SK-N-SH treated with all-trans-retinoic acid at 6 μM for 48 hours (cell line): ENCODE measurements at regions not wholly inside any gene's neighbourhood (a gene's known extent, or its start where the extent isn't known, plus 50 kb on each side); places are given as distances from the start of the nearest gene placed in this dataset.

ENCODE experiments used
- ATAC-seq: fragments of 200-7000 bp; cut with Tn5 transposase; 3 replicates; pipeline ENCODE4 v1.9.1; 2020; ENCODE audit warnings: mild to moderate bottlenecking, moderate library complexity
- ARNTL ChIP-seq: fragments of 450-650 bp; formaldehyde crosslinking; IDR thresholded peaks from 2 replicates; pipeline ENCODE4 v1.5.0; 2020; ENCODE audit warnings: low read depth, mild to moderate bottlenecking, moderate library complexity, borderline replicate concordance
- BACH2 ChIP-seq: fragments of 250-450 bp; sonication (Bioruptor Pico); IDR thresholded peaks from 2 replicates; pipeline ENCODE4 v1.9.0; 2021; ENCODE audit warnings: mild to moderate bottlenecking, borderline replicate concordance
- CREB5 ChIP-seq: fragments of 250-450 bp; sonication (Bioruptor Pico); IDR thresholded peaks from 2 replicates; pipeline ENCODE4 v1.5.1; 2020; ENCODE audit warnings: low read depth, mild to moderate bottlenecking, moderate library complexity
- CSDC2 ChIP-seq: fragments of 250-450 bp; sonication (Bioruptor Pico); IDR thresholded peaks from 2 replicates; pipeline ENCODE4 v1.5.0; 2020; ENCODE audit warnings: mild to moderate bottlenecking, moderate library complexity
- CSRNP3 ChIP-seq: fragments of 250-450 bp; sonication (Bioruptor Pico); IDR thresholded peaks from 2 replicates; pipeline ENCODE4 v1.5.1; 2021; ENCODE audit warnings: mild to moderate bottlenecking, moderate library complexity
- ESRRG ChIP-seq: fragments of 250-450 bp; sonication (Bioruptor Pico); IDR thresholded peaks from 2 replicates; pipeline ENCODE4 v1.6.1; 2021; ENCODE audit warnings: mild to moderate bottlenecking
- GLIS3 ChIP-seq: fragments of 250-450 bp; sonication (Bioruptor Pico); IDR thresholded peaks from 2 replicates; pipeline ENCODE4 v1.5.0; 2020; ENCODE audit warnings: mild to moderate bottlenecking, moderate library complexity
- OSR1 ChIP-seq: fragments of 250-450 bp; sonication (Bioruptor Pico); IDR thresholded peaks from 2 replicates; pipeline ENCODE4 v1.8.0; 2022; ENCODE audit warnings: moderate library complexity, mild to moderate bottlenecking, inconsistent platforms
- PATZ1 ChIP-seq: fragments of 250-450 bp; sonication (Bioruptor Pico); IDR thresholded peaks from 2 replicates; pipeline ENCODE4 v1.8.0; 2020; ENCODE audit warnings: mild to moderate bottlenecking, moderate library complexity, borderline replicate concordance
- POU6F1 ChIP-seq: fragments of 250-450 bp; sonication (Bioruptor Pico); IDR thresholded peaks from 2 replicates; pipeline ENCODE4 v1.8.0; 2021; ENCODE audit warnings: low read depth, mild to moderate bottlenecking, moderate library complexity, borderline replicate concordance
- PPARA ChIP-seq: fragments of 250-450 bp; sonication (Bioruptor Pico); IDR thresholded peaks from 2 replicates; pipeline ENCODE4 v1.5.0; 2020; ENCODE audit warnings: mild to moderate bottlenecking, borderline replicate concordance
- SNAI2 ChIP-seq: fragments of 250-450 bp; sonication (Bioruptor Pico); IDR thresholded peaks from 2 replicates; pipeline ENCODE4 v1.5.0; 2020; ENCODE audit warnings: mild to moderate bottlenecking, moderate library complexity
- TCF4 ChIP-seq: fragments of 250-450 bp; sonication (Bioruptor Pico); IDR thresholded peaks from 2 replicates; pipeline ENCODE4 v1.8.0; 2021; ENCODE audit warnings: mild to moderate bottlenecking, moderate library complexity, borderline replicate concordance
- TOX ChIP-seq: fragments of 250-450 bp; sonication (Bioruptor Pico); IDR thresholded peaks from 2 replicates; pipeline ENCODE4 v1.8.0; 2021; ENCODE audit warnings: mild to moderate bottlenecking, moderate library complexity, borderline replicate concordance
- TSHZ2 ChIP-seq: fragments of 250-450 bp; sonication (Bioruptor Pico); IDR thresholded peaks from 2 replicates; pipeline ENCODE4 v1.5.0; 2020; ENCODE audit warnings: mild to moderate bottlenecking, moderate library complexity
- ZC3H10 ChIP-seq: fragments of 250-450 bp; sonication (Bioruptor Pico); IDR thresholded peaks from 2 replicates; pipeline ENCODE4 v1.5.1; 2021; ENCODE audit warnings: mild to moderate bottlenecking, moderate library complexity
- ZFP3 ChIP-seq: fragments of 250-450 bp; sonication (Bioruptor Pico); IDR thresholded peaks from 2 replicates; pipeline ENCODE4 v1.5.0; 2020; ENCODE audit warnings: mild to moderate bottlenecking, moderate library complexity
- ZFP30 ChIP-seq: fragments of 450-650 bp; formaldehyde crosslinking; IDR thresholded peaks from 2 replicates; pipeline ENCODE4 v1.5.0; 2022; ENCODE audit warnings: mild to moderate bottlenecking, moderate library complexity
- ZNF70 ChIP-seq: fragments of 450-650 bp; formaldehyde crosslinking; IDR thresholded peaks from 2 replicates; pipeline ENCODE4 v1.5.0; 2020; ENCODE audit warnings: mild to moderate bottlenecking, moderate library complexity
- ZNF8 ChIP-seq: fragments of 450-650 bp; formaldehyde crosslinking; IDR thresholded peaks from 2 replicates; pipeline ENCODE4 v1.5.0; 2020; ENCODE audit warnings: mild to moderate bottlenecking, moderate library complexity

GRCh38 chr6:141173529-141173928 is 959.2 kb upstream of the GJE1 start:
- no peak for ATAC-seq
- TF ChIP-seq ZFP30 = no peak

GRCh38 chr6:141169419-141169818 is 963.3 kb upstream of the GJE1 start:
- peak; percentile 75 for ATAC-seq

GRCh38 chr6:141167945-141168344 is 964.8 kb upstream of the GJE1 start:
- no peak for ATAC-seq
- TF ChIP-seq CSDC2 (CRISPR knock-in tag) (no peak), TSHZ2 (CRISPR knock-in tag) (no peak), POU6F1 (CRISPR knock-in tag) (no peak), ZC3H10 (CRISPR knock-in tag) (no peak)

More at GRCh38 chr6:141169419-141169818, 963.3 kb upstream of the GJE1 start:
- TF ChIP-seq ZC3H10 (CRISPR knock-in tag) (no peak), CSDC2 (CRISPR knock-in tag) (no peak), ESRRG (CRISPR knock-in tag) (no peak), ZNF8 (CRISPR knock-in tag) (no peak), BACH2 (CRISPR knock-in tag) (no peak), PATZ1 (CRISPR knock-in tag) (no peak), OSR1 (CRISPR knock-in tag) (no peak), GLIS3 (CRISPR knock-in tag) (no peak), ZFP3 (CRISPR knock-in tag) (no peak), CSRNP3 (CRISPR knock-in tag) (no peak), TOX (CRISPR knock-in tag) (no peak), TCF4 (CRISPR knock-in tag) (no peak), SNAI2 (CRISPR knock-in tag) (no peak)
- TF ChIP-seq, all 23 proteins: peak for 0

GRCh38 chr6:141165002-141165665 is 967.6 kb upstream of the GJE1 start:
- TF ChIP-seq ZC3H10 (CRISPR knock-in tag) = no peak
- TF ChIP-seq ZNF70 (CRISPR knock-in tag) = no peak
- TF ChIP-seq PATZ1 (CRISPR knock-in tag) = no peak
- no peak for TF ChIP-seq ZFP30
- no peak for TF ChIP-seq OSR1 (CRISPR knock-in tag)
- TF ChIP-seq ZNF8 (CRISPR knock-in tag) = no peak
- no peak for TF ChIP-seq POU6F1 (CRISPR knock-in tag)
- TF ChIP-seq ARNTL (CRISPR knock-in tag) = no peak
- TF ChIP-seq SNAI2 (CRISPR knock-in tag) = no peak
- no peak for TF ChIP-seq PPARA (CRISPR knock-in tag)
- TF ChIP-seq CREB5 = no peak
- no peak for ATAC-seq
